MM.1S (cell line): ENCODE measurements at regions not wholly inside any gene's neighbourhood (a gene's known extent, or its start where the extent isn't known, plus 50 kb on each side); places are given as distances from the start of the nearest gene placed in this dataset.
"Not testable (repeated sequence)": the region's sequence is repeated elsewhere in the genome, so short reads cannot be mapped to it uniquely, and the experiment has no call there.

Experiments
- DNase-seq: peaks from one replicate; pipeline ENCODE4 v3.0.0-alpha.2; 2015
- H2AFZ ChIP-seq: fragments of 300-600 bp; sonication (generic); 2 replicates; pipeline ENCODE4 v1.6.0; 2016; ENCODE audit warnings: antibody characterized with exemption, low read length
- H3F3A ChIP-seq: fragments of 300-600 bp; sonication (generic); 2 replicates; pipeline ENCODE4 v1.6.1; 2016; ENCODE audit warnings: mild to moderate bottlenecking, antibody characterized with exemption, low read length, moderate library complexity, mixed read lengths; ENCODE audit not compliant: insufficient read depth
- H3K27ac ChIP-seq: fragments of 300-600 bp; sonication (generic); 2 replicates; pipeline ENCODE4 v1.5.1; 2016; ENCODE audit warnings: mild to moderate bottlenecking, low read length
- H3K27me3 ChIP-seq: fragments of 300-600 bp; sonication (generic); replicated peaks from 2 replicates; pipeline ENCODE4 v1.6.0; 2016; ENCODE audit warnings: low read length; ENCODE audit not compliant: insufficient read depth
- H3K36me3 ChIP-seq: fragments of 300-600 bp; sonication (generic); replicated peaks from 2 replicates; pipeline ENCODE4 v1.6.1; 2016; ENCODE audit warnings: mild to moderate bottlenecking, low read length, mixed read lengths; ENCODE audit not compliant: insufficient read depth
- H3K4me1 ChIP-seq: fragments of 300-600 bp; sonication (generic); 2 replicates; pipeline ENCODE4 v1.6.1; 2016; ENCODE audit warnings: low read length, mixed read lengths
- H3K4me2 ChIP-seq: fragments of 300-600 bp; sonication (generic); 2 replicates; pipeline ENCODE4 v1.6.0; 2016; ENCODE audit warnings: low read depth, low read length
- H3K4me3 ChIP-seq: fragments of 300-600 bp; sonication (generic); 2 replicates; pipeline ENCODE4 v1.5.1; 2016; ENCODE audit warnings: low read length, mixed read lengths
- H3K79me2 ChIP-seq: fragments of 300-600 bp; sonication (generic); 2 replicates; pipeline ENCODE4 v1.6.1; 2016; ENCODE audit warnings: mixed run types, low read length, mixed read lengths
- H3K9ac ChIP-seq: fragments of 300-600 bp; sonication (generic); 2 replicates; pipeline ENCODE4 v1.6.1; 2016; ENCODE audit warnings: low read length, mixed read lengths
- H3K9me2 ChIP-seq: fragments of 300-600 bp; sonication (generic); replicated peaks from 2 replicates; pipeline ENCODE4 v1.6.1; 2016; ENCODE audit warnings: mild to moderate bottlenecking, low read length, mixed read lengths; ENCODE audit not compliant: insufficient read depth
- H3K9me3 ChIP-seq: fragments of 300-600 bp; sonication (generic); replicated peaks from 2 replicates; pipeline ENCODE4 v1.6.1; 2016; ENCODE audit warnings: mild to moderate bottlenecking, low read length, mixed read lengths; ENCODE audit not compliant: insufficient read depth
- H4K20me1 ChIP-seq: fragments of 300-600 bp; sonication (generic); 2 replicates; pipeline ENCODE4 v1.6.1; 2016; ENCODE audit warnings: mild to moderate bottlenecking, low read length, moderate library complexity, mixed read lengths; ENCODE audit not compliant: insufficient read depth
- CTCF ChIP-seq: fragments of 300-600 bp; sonication (generic); IDR thresholded peaks from 2 replicates; pipeline ENCODE4 v1.5.1; 2016; ENCODE audit warnings: antibody characterized with exemption, low read length, mixed read lengths
- EZH2 ChIP-seq: fragments of 300-600 bp; sonication (generic); optimal IDR thresholded peaks from 2 replicates; pipeline ENCODE3; 2017; ENCODE audit warnings: low read depth, mild to moderate bottlenecking, antibody characterized with exemption, low read length, mixed read lengths
- EZH2phosphoT487 ChIP-seq: fragments of 300-600 bp; sonication (generic); IDR thresholded peaks from 2 replicates; pipeline ENCODE4 v1.6.1; 2018; ENCODE audit warnings: antibody characterized with exemption, low read length

DNA sequence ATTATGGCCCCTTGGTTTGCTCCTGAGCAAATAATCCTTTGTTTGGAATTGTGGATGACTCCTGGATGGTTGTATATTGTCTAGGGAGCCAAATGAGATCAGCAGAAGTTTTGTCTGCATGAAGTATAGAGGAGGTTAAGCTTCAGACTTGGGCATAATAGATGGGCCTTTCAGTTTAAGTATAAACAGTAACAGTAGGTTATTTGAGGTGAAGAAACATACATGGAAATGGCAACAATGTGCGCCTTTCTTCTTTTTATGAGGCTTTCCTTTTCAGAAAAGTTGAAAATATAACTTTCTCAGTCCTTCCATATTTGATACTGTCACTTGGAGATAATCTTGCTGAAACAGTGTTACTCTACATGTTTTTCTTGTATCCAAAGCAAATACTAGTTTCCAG is 63.7 kb upstream of the PPP1R12A start:
- peaks cover 6% of the 10 kb centered on the region for H3K4me1 ChIP-seq
- no peaks in the 10 kb centered on the region for H3K36me3 ChIP-seq
- no peaks in the 10 kb centered on the region for H3F3A ChIP-seq
- DNase-seq: no peak
- H3K9me3 ChIP-seq: no peaks in the 10 kb centered on the region
- no peaks in the 10 kb centered on the region for H3K9me2 ChIP-seq
- no peaks in the 10 kb centered on the region for H4K20me1 ChIP-seq
- H3K79me2 ChIP-seq: no peaks in the 10 kb centered on the region
- no peak overlapping the region for H3K4me2 ChIP-seq
- TF ChIP-seq EZH2phosphoT487 (no peak), CTCF (no peak), EZH2 (no peak)
- no peak overlapping the region for H3K4me3 ChIP-seq
- H3K27ac ChIP-seq: no peak overlapping the region
- H2AFZ ChIP-seq: no peak overlapping the region
- H3K27me3 ChIP-seq: no peaks in the 10 kb centered on the region
- H3K9ac ChIP-seq: no peak overlapping the region

GRCh38 chr12:79997096-79997791 is 62.3 kb upstream of the PPP1R12A start:
- Histone ChIP-seq H2AFZ (no peak overlapping the region), H3K36me3 (no peaks in the 10 kb centered on the region), H3K27me3 (no peaks in the 10 kb centered on the region), H3K9me3 (no peaks in the 10 kb centered on the region), H3F3A (no peaks in the 10 kb centered on the region), H3K9ac (no peak overlapping the region), H3K4me1 (peaks cover 6% of the 10 kb centered on the region), H3K9me2 (no peaks in the 10 kb centered on the region), H4K20me1 (no peaks in the 10 kb centered on the region), H3K79me2 (no peaks in the 10 kb centered on the region), H3K4me3 (no peak overlapping the region), H3K4me2 (peak overlapping the region; percentile 5; the same call in 1 of the 2 replicates), H3K27ac (no peak overlapping the region)
- peak; percentile 48 for DNase-seq
- TF ChIP-seq EZH2 (no peak), EZH2phosphoT487 (no peak), CTCF (no peak)

GRCh38 chr12:79995385-79996084 is 60.6 kb upstream of the PPP1R12A start:
- not testable (repeated sequence) for H3K9ac ChIP-seq

More at GRCh38 chr12:79995385-79996084, 60.6 kb upstream of the PPP1R12A start:
- H3K4me2 ChIP-seq, H3K27me3 ChIP-seq, H4K20me1 ChIP-seq, DNase-seq, H3K9me2 ChIP-seq, H3K79me2 ChIP-seq, H2AFZ ChIP-seq, H3K4me3 ChIP-seq, H3K4me1 ChIP-seq, H3K36me3 ChIP-seq, H3K27ac ChIP-seq, H3K9me3 ChIP-seq, H3F3A ChIP-seq: not testable (repeated sequence)
